HL-60 (cell line): ENCODE measurements at regions not wholly inside any gene's neighbourhood (a gene's known extent, or its start where the extent isn't known, plus 50 kb on each side); places are given as distances from the start of the nearest gene placed in this dataset.

ENCODE experiments used
- DNase-seq, 2 experiments: peaks; one replicate each; pipeline ENCODE4 v3.0.0-alpha.2; 2010 to 2020; ENCODE audit warnings: low read depth in 1 of 2, low spot score in 1 of 2
- H3K27ac ChIP-seq: fragments of 250-450 bp; sonication (Bioruptor Pico); replicated peaks from 2 replicates; pipeline ENCODE4 v1.5.1; 2020; ENCODE audit warnings: mild to moderate bottlenecking, moderate library complexity
- H3K27me3 ChIP-seq: fragments of 250-450 bp; sonication (Bioruptor Pico); 2 replicates; pipeline ENCODE4 v1.5.1; 2021; ENCODE audit warnings: mild to moderate bottlenecking, moderate library complexity; ENCODE audit not compliant: insufficient read depth, poor library complexity, severe bottlenecking
- H3K4me3 ChIP-seq: replicated peaks from 2 replicates; pipeline ENCODE4 v1.5.1; 2011; ENCODE audit warnings: mild to moderate bottlenecking, control low read depth, low read length; ENCODE audit not compliant: insufficient read depth
- CTCF ChIP-seq: IDR thresholded peaks from one replicate; pipeline ENCODE4 v1.5.1; 2011; ENCODE audit warnings: low read length, control low read depth, inconsistent platforms; ENCODE audit not compliant: insufficient read depth
- GABPA ChIP-seq: IDR thresholded peaks from 2 replicates; pipeline ENCODE4 v1.6.1; 2012; ENCODE audit warnings: low read depth
- POLR2AphosphoS5 ChIP-seq: IDR thresholded peaks from 2 replicates; pipeline ENCODE4 v1.6.1; 2012; ENCODE audit warnings: low read depth
- REST ChIP-seq: IDR thresholded peaks from 2 replicates; pipeline ENCODE4 v1.6.1; 2012; ENCODE audit warnings: low read depth; ENCODE audit not compliant: insufficient replicate concordance
- SPI1 ChIP-seq: IDR thresholded peaks from 2 replicates; pipeline ENCODE4 v1.6.1; 2012; ENCODE audit warnings: low read depth, mild to moderate bottlenecking, borderline replicate concordance

- Histone ChIP-seq H3K27me3 (no peaks in the 10 kb centered on the region), H3K27ac (no peak overlapping the region), H3K4me3 (no peak overlapping the region)
- no peak for DNase-seq
- no peak for TF ChIP-seq SPI1
- no peak for TF ChIP-seq REST
- no peak for TF ChIP-seq POLR2AphosphoS5
- no peak for TF ChIP-seq GABPA
- no peak for TF ChIP-seq CTCF
Measured at GRCh38 chr13:44151474-44151873, 222.2 kb upstream of the SERP2 start.

GRCh38 chr13:44153496-44153895, 220.1 kb upstream of the SERP2 start:
- H3K27me3 ChIP-seq = no peaks in the 10 kb centered on the region
- no peak for DNase-seq
- TF ChIP-seq GABPA = no peak
- no peak for TF ChIP-seq REST
- TF ChIP-seq POLR2AphosphoS5 = no peak
- no peak for TF ChIP-seq SPI1
- no peak for TF ChIP-seq CTCF
- no peak overlapping the region for H3K27ac ChIP-seq
- no peak overlapping the region for H3K4me3 ChIP-seq

- Histone ChIP-seq H3K27ac (no peak overlapping the region), H3K27me3 (no peaks in the 10 kb centered on the region), H3K4me3 (no peak overlapping the region)
- DNase-seq = no peak
- TF ChIP-seq REST (no peak), GABPA (no peak), SPI1 (no peak), CTCF (no peak), POLR2AphosphoS5 (no peak)
Measured at GRCh38 chr13:44155422-44156293, 218.0 kb upstream of the SERP2 start.
